ENCODE measurements at regions not wholly inside any gene's neighbourhood (a gene's known extent, or its start where the extent isn't known, plus 50 kb on each side); places are given as distances from the start of the nearest gene placed in this dataset.

DNA sequence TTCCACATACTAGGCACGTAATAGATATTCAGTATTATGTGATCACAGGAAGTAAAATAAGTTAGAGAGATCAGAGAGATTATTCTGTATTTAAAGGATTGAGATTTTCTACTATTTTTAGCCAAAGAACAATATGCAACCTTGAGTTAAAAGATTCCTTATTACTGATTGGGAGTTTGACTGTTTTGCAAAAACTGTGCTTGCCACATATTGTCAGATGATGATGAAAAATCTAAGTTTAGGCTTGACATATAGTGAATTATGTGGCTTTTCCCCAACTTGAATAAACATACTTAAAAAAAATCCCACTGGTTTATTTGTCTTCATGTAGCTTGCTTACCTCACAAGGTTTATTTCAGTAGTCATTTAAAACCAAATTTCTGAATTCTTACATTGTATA lies 194.4 kb downstream of the KCNRG start:
- no peak overlapping the region for H3K4me3 ChIP-seq (replicated peaks in 1 of 2; ENCODE audit: low read depth in 2 of 2, low read length in 2 of 2)
- DNase-seq (ENCODE audit: low read depth in 2 of 2): peak in 1 of 2 donors; percentile 49
- no peak for TF ChIP-seq CTCF (IDR thresholded peaks at IDR 0.05; ENCODE audit: low read depth, low read length)

- no peak overlapping the region for H3K4me3 ChIP-seq (replicated peaks in 1 of 2; ENCODE audit: low read depth in 2 of 2, low read length in 2 of 2)
- no peak for TF ChIP-seq CTCF (IDR thresholded peaks at IDR 0.05; ENCODE audit: low read depth, low read length)
- no peak for DNase-seq (ENCODE audit: low read depth in 2 of 2)
These were observed 198.3 kb downstream of the KCNRG start for GRCh38 chr13:50213526-50213925.

- peak in 1 of 2 donors; percentile 9 for DNase-seq (ENCODE audit: low read depth in 2 of 2)
- H3K4me3 ChIP-seq (replicated peaks in 1 of 2; ENCODE audit: low read depth in 2 of 2, low read length in 2 of 2): no peak overlapping the region
- no peak for TF ChIP-seq CTCF (IDR thresholded peaks at IDR 0.05; ENCODE audit: low read depth, low read length)
These were observed 199.3 kb downstream of the KCNRG start for GRCh38 chr13:50214514-50214913.

DNA sequence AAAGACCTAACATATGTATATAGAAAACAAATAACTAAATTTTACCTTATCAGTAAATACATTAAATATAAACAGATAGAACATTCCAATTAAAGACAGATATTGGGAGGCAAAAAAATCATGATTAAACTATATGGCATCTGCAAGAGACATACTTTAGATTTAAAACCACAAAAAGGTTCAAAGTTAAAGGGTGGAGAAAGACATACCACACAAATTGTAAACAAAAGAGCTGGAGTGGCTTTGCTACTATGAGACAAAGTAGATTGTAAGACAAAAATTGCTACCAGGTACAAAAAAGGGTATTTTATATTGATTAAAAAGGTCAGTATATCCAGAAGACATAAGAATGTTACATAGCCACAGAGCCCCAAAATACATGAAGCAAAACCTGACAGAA lies 200.2 kb downstream of the KCNRG start:
- TF ChIP-seq CTCF (IDR thresholded peaks at IDR 0.05; ENCODE audit: low read depth, low read length): no peak
- H3K4me3 ChIP-seq (replicated peaks in 1 of 2; ENCODE audit: low read depth in 2 of 2, low read length in 2 of 2): no peak overlapping the region
- DNase-seq (ENCODE audit: low read depth in 2 of 2): peak in 1 of 2 donors; percentile 23

DNA sequence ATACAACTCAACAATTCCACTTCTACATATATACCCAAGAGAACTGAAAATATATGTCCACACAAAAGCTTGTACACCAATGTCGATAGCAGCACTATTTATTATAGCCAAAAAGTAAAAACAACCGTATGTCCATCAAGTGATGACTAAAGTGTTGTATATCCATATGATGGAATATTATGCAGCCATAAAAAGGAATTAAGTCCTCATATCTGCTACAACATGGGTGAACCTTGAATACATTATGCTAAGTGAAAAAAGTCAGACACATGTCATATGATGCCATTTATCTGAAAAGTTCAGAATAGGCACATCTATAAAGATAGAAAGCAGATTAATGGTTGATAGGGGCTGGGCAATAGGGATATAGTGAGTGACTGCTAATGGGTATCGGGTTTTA lies 204.5 kb downstream of the KCNRG start:
- H3K4me3 ChIP-seq (replicated peaks in 1 of 2; ENCODE audit: low read depth in 2 of 2, low read length in 2 of 2): no peak overlapping the region
- no peak for TF ChIP-seq CTCF (IDR thresholded peaks at IDR 0.05; ENCODE audit: low read depth, low read length)
- no peak for DNase-seq (ENCODE audit: low read depth in 2 of 2)

GRCh38 chr13:50220938-50221337 lies 205.7 kb downstream of the KCNRG start:
- peak in 1 of 2 donors; percentile 42 for DNase-seq (ENCODE audit: low read depth in 2 of 2)
- H3K4me3 ChIP-seq (replicated peaks in 1 of 2; ENCODE audit: low read depth in 2 of 2, low read length in 2 of 2): no peak overlapping the region
- no peak for TF ChIP-seq CTCF (IDR thresholded peaks at IDR 0.05; ENCODE audit: low read depth, low read length)

- peak overlapping the region; percentile 6 to 26 for H3K4me3 ChIP-seq (replicated peaks in 1 of 2; ENCODE audit: low read depth in 2 of 2, low read length in 2 of 2)
- peak; percentile 86 to 93 for DNase-seq (ENCODE audit: low read depth in 2 of 2)
- TF ChIP-seq CTCF (IDR thresholded peaks at IDR 0.05; ENCODE audit: low read depth, low read length): no peak
These were observed 207.5 kb downstream of the KCNRG start for GRCh38 chr13:50222569-50223332.
